ENCODE measurements at regions not wholly inside any gene's neighbourhood (a gene's known extent, or its start where the extent isn't known, plus 50 kb on each side); places are given as distances from the start of the nearest gene placed in this dataset.

DNA sequence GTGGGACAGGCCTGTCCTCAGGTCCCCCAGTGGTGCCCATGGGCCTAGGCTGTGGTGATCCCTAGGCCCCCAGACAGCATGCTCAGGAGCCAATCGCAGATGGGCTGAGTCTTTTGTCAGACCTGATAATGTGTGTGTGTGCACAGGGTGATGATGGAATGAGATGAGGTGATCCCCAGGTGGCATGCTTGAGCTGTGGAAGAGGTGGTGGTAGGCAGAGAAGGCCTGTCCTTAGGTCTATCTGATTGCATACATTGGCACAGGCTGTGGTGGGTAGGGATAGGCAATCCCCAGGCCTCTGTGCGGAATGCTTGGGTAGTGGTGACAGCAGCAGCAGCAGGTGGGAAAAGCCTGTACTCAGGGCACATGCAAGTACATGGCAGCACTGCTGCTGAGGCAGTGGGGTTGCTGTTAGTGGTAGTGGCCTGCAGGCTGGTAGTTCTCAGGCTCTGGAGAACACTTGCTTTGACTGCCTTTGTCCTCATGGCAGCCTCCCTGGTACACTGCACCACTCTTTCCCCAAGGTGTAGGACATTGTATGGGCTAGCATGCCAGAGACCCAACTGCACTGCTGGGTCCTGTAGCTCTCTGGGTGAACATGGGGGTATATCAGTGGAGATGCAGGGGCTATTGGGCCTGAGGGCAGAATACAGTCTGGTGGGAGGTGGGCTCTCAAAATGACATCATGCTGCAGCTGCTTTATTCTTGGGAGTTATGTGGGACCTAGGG, 260.9 kb upstream of the PLPP4 start:
- Histone ChIP-seq H3K4me1 (replicated peaks in 1 of 2; ENCODE audit: control insufficient read depth in 2 of 2, insufficient read depth in 2 of 2, low read length in 2 of 2) (no peaks in the 10 kb centered on the region), H4K20me1 (replicated peaks; ENCODE audit: control insufficient read depth, insufficient read depth, low read length) (no peaks in the 10 kb centered on the region), H3K27ac (ENCODE audit: extremely low read depth, low read depth, low read length) (no peak overlapping the region), H3K36me3 (ENCODE audit: control insufficient read depth, insufficient read depth, low read length) (no peaks in the 10 kb centered on the region), H3K4me3 (no peak overlapping the region), H3K9ac (ENCODE audit: insufficient read depth in 1 of 2, low read depth in 2 of 2, low read length in 2 of 2) (no peak overlapping the region), H3K79me2 (ENCODE audit: control insufficient read depth, insufficient read depth, low read length) (no peaks in the 10 kb centered on the region), H3K4me2 (ENCODE audit: insufficient read depth, low read length) (no peak overlapping the region), H3K27me3 (ENCODE audit: control insufficient read depth in 2 of 2, insufficient read depth in 2 of 2, low read length in 2 of 2) (no peaks in the 10 kb centered on the region), H3K9me1 (ENCODE audit: control insufficient read depth, insufficient read depth, low read length) (no peaks in the 10 kb centered on the region), H2AFZ (ENCODE audit: low read depth, low read length) (no peak overlapping the region), H3K9me3 (replicated peaks; ENCODE audit: control insufficient read depth, insufficient read depth, low read depth, low read length) (no peaks in the 10 kb centered on the region)
- DNase-seq (ENCODE audit: extremely low read depth in 1 of 4, low spot score in 3 of 4) (no peak), ATAC-seq (no peak), FAIRE-seq (no peak)
- ChIA-PET CTCF (ENCODE audit: low intra/inter-chr PET ratio) (no interaction called here), POLR2A (no interaction called here)
- TF ChIP-seq, protein P1, sequence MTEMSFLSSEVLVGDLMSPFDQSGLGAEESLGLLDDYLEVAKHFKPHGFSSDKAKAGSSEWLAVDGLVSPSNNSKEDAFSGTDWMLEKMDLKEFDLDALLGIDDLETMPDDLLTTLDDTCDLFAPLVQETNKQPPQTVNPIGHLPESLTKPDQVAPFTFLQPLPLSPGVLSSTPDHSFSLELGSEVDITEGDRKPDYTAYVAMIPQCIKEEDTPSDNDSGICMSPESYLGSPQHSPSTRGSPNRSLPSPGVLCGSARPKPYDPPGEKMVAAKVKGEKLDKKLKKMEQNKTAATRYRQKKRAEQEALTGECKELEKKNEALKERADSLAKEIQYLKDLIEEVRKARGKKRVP (CRISPR knock-in tag; IDR thresholded peaks at IDR 0.05): no peak
- no peak for TF ChIP-seq SMARCA5 (IDR thresholded peaks at IDR 0.05)
- intact Hi-C loops (cut with micrococcal nuclease) (no loop called here), in situ Hi-C loops (cut with MboI) (no loop called here)
- 0% methylated on average over 2 of the region's 2 CpGs for WGBS (ENCODE audit: insufficient coverage, low coverage, missing lambda C conversion rate)
- no TSS peak for BruUV-seq (replicated peaks)

DNA sequence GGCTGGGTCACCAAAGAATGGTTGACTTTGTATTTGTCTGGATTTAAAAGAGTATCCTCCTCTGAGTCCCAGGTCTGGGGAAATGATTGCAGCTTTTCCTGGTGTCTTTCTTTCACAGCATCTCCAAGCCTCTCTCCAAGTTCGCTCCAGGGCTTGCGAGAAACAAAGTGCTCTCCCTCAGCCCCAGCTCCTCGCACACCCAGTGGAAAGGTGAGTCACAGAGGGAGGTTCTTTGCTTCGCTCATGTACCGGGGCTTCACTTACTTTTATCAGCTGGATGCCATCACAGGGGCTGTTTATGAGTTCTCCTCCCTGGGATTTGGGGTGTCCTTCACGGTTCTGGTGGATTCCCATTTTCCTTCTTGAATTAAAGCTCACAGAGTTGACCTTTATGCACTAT, 252.2 kb upstream of the PLPP4 start:
- H3K36me3 ChIP-seq (ENCODE audit: control insufficient read depth, insufficient read depth, low read length): no peaks in the 10 kb centered on the region
- no peak for DNase-seq (ENCODE audit: extremely low read depth in 1 of 4, low spot score in 3 of 4)
- BruUV-seq (replicated peaks): no TSS peak
- H3K79me2 ChIP-seq (ENCODE audit: control insufficient read depth, insufficient read depth, low read length): no peaks in the 10 kb centered on the region
- intact Hi-C loops (cut with micrococcal nuclease) (no loop called here), in situ Hi-C loops (cut with MboI) (no loop called here)
- H3K27me3 ChIP-seq (ENCODE audit: control insufficient read depth in 2 of 2, insufficient read depth in 2 of 2, low read length in 2 of 2): no peaks in the 10 kb centered on the region; a peak in 1 of 5 replicates
- no peak overlapping the region for H3K27ac ChIP-seq (ENCODE audit: extremely low read depth, low read depth, low read length)
- TF ChIP-seq ZBTB7A (IDR thresholded peaks at IDR 0.05; ENCODE audit: borderline replicate concordance, control insufficient read depth, low read depth, low read length) (no peak), ZSCAN29 (IDR thresholded peaks at IDR 0.05) (no peak), GATAD2A (IDR thresholded peaks at IDR 0.05) (no peak), XRCC4 (IDR thresholded peaks at IDR 0.05; ENCODE audit: extremely low read depth, insufficient read depth, insufficient read length) (no peak)
- TF ChIP-seq, protein P2, sequence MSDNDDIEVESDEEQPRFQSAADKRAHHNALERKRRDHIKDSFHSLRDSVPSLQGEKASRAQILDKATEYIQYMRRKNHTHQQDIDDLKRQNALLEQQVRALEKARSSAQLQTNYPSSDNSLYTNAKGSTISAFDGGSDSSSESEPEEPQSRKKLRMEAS (CRISPR knock-in tag; IDR thresholded peaks at IDR 0.05): no peak
- TF ChIP-seq, protein P3, sequence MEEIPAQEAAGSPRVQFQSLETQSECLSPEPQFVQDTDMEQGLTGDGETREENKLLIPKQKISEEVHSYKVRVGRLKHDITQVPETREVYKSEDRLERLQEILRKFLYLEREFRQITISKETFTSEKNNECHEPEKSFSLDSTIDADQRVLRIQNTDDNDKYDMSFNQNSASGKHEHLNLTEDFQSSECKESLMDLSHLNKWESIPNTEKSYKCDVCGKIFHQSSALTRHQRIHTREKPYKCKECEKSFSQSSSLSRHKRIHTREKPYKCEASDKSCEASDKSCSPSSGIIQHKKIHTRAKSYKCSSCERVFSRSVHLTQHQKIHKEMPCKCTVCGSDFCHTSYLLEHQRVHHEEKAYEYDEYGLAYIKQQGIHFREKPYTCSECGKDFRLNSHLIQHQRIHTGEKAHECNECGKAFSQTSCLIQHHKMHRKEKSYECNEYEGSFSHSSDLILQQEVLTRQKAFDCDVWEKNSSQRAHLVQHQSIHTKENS (CRISPR knock-in tag; IDR thresholded peaks at IDR 0.05): no peak
- TF ChIP-seq, protein P4, sequence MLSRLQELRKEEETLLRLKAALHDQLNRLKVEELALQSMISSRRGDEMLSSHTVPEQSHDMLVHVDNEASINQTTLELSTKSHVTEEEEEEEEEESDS (CRISPR knock-in tag; IDR thresholded peaks at IDR 0.05): no peak
- TF ChIP-seq, protein P5, sequence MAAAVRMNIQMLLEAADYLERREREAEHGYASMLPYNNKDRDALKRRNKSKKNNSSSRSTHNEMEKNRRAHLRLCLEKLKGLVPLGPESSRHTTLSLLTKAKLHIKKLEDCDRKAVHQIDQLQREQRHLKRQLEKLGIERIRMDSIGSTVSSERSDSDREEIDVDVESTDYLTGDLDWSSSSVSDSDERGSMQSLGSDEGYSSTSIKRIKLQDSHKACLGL (CRISPR knock-in tag; IDR thresholded peaks at IDR 0.05; ENCODE audit: borderline replicate concordance, poor library complexity, severe bottlenecking): no peak
- TF ChIP-seq, protein P6, sequence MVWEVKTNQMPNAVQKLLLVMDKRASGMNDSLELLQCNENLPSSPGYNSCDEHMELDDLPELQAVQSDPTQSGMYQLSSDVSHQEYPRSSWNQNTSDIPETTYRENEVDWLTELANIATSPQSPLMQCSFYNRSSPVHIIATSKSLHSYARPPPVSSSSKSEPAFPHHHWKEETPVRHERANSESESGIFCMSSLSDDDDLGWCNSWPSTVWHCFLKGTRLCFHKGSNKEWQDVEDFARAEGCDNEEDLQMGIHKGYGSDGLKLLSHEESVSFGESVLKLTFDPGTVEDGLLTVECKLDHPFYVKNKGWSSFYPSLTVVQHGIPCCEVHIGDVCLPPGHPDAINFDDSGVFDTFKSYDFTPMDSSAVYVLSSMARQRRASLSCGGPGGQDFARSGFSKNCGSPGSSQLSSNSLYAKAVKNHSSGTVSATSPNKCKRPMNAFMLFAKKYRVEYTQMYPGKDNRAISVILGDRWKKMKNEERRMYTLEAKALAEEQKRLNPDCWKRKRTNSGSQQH (CRISPR knock-in tag; IDR thresholded peaks at IDR 0.05): no peak
- H3K9me3 ChIP-seq (replicated peaks; ENCODE audit: control insufficient read depth, insufficient read depth, low read depth, low read length): no peaks in the 10 kb centered on the region
- WGBS (ENCODE audit: insufficient coverage, low coverage, missing lambda C conversion rate): 3% methylated on average over 5 of the region's 6 CpGs
- no peaks in the 10 kb centered on the region for H3K9me1 ChIP-seq (ENCODE audit: control insufficient read depth, insufficient read depth, low read length)
- ATAC-seq: no peak
- H4K20me1 ChIP-seq (replicated peaks; ENCODE audit: control insufficient read depth, insufficient read depth, low read length): no peaks in the 10 kb centered on the region
- no peak overlapping the region for H3K9ac ChIP-seq (ENCODE audit: insufficient read depth in 1 of 2, low read depth in 2 of 2, low read length in 2 of 2)
- no peak overlapping the region for H3K4me3 ChIP-seq
- FAIRE-seq: no peak
- ChIA-PET CTCF (ENCODE audit: low intra/inter-chr PET ratio) (no interaction called here), POLR2A (no interaction called here)
- H2AFZ ChIP-seq (ENCODE audit: low read depth, low read length): no peak overlapping the region
- no peak overlapping the region for H3K4me2 ChIP-seq (ENCODE audit: insufficient read depth, low read length)
- no peaks in the 10 kb centered on the region for H3K4me1 ChIP-seq (replicated peaks in 1 of 2; ENCODE audit: control insufficient read depth in 2 of 2, insufficient read depth in 2 of 2, low read length in 2 of 2)
